ENCODE measurements at regions not wholly inside any gene's neighbourhood (a gene's known extent, or its start where the extent isn't known, plus 50 kb on each side); places are given as distances from the start of the nearest gene placed in this dataset.

GRCh38 chr6:74741646-74742045, 464.2 kb downstream of the COL12A1 start:
- no peak overlapping the region for H3K4me3 Mint-ChIP-seq (ENCODE audit: unreplicated experiment)
- no peaks in the 10 kb centered on the region for H3K27me3 Mint-ChIP-seq (ENCODE audit: unreplicated experiment)
- H3K36me3 Mint-ChIP-seq (ENCODE audit: unreplicated experiment), result peaks cover 6% of the 10 kb centered on the region
- TF ChIP-seq, protein P1, sequence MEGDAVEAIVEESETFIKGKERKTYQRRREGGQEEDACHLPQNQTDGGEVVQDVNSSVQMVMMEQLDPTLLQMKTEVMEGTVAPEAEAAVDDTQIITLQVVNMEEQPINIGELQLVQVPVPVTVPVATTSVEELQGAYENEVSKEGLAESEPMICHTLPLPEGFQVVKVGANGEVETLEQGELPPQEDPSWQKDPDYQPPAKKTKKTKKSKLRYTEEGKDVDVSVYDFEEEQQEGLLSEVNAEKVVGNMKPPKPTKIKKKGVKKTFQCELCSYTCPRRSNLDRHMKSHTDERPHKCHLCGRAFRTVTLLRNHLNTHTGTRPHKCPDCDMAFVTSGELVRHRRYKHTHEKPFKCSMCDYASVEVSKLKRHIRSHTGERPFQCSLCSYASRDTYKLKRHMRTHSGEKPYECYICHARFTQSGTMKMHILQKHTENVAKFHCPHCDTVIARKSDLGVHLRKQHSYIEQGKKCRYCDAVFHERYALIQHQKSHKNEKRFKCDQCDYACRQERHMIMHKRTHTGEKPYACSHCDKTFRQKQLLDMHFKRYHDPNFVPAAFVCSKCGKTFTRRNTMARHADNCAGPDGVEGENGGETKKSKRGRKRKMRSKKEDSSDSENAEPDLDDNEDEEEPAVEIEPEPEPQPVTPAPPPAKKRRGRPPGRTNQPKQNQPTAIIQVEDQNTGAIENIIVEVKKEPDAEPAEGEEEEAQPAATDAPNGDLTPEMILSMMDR (IDR thresholded peaks at IDR 0.05), result no peak
- peak overlapping the region; percentile 87 for H3K27ac Mint-ChIP-seq (ENCODE audit: unreplicated experiment)
- H3K9me3 Mint-ChIP-seq (ENCODE audit: unreplicated experiment), result peaks cover 8% of the 10 kb centered on the region
- DNase-seq (ENCODE audit: extremely low spot score, unreplicated experiment), result no peak
- peaks cover 38% of the 10 kb centered on the region for H3K4me1 Mint-ChIP-seq (ENCODE audit: unreplicated experiment)

GRCh38 chr6:74735304-74735703, 470.5 kb downstream of the COL12A1 start:
- Mint-ChIP-seq H3K9me3 (ENCODE audit: unreplicated experiment) (peaks cover 21% of the 10 kb centered on the region), H3K36me3 (ENCODE audit: unreplicated experiment) (peaks cover 8% of the 10 kb centered on the region), H3K4me3 (ENCODE audit: unreplicated experiment) (peak overlapping the region; percentile 27), H3K4me1 (ENCODE audit: unreplicated experiment) (peaks cover 62% of the 10 kb centered on the region), H3K27ac (ENCODE audit: unreplicated experiment) (peak overlapping the region; percentile 97), H3K27me3 (ENCODE audit: unreplicated experiment) (no peaks in the 10 kb centered on the region)
- DNase-seq (ENCODE audit: extremely low spot score, unreplicated experiment), result no peak
- TF ChIP-seq, protein P1 (IDR thresholded peaks at IDR 0.05), result no peak

DNA sequence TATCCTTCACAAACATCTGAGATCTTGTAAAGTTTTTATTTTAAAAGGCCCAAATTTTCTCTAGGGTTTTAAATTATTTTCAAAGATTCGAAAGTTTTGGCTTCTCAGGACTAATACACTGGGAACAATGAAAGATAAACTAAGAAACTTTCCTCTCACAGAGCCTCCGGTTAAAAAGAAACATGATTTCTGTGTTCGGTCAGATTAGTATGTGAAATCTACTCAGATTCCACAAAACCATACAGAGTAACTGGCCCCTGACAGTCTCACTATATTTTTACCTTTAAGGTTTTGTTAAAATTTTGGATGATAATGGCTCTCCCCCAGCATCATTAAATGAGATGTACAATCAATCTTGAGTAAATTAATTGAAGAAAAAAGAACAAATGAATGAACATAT, 471.0 kb downstream of the COL12A1 start:
- no peak for DNase-seq (ENCODE audit: extremely low spot score, unreplicated experiment)
- Mint-ChIP-seq H3K4me3 (ENCODE audit: unreplicated experiment) (peak overlapping the region; percentile 27), H3K27ac (ENCODE audit: unreplicated experiment) (peak overlapping the region; percentile 97), H3K27me3 (ENCODE audit: unreplicated experiment) (no peaks in the 10 kb centered on the region), H3K9me3 (ENCODE audit: unreplicated experiment) (peaks cover 21% of the 10 kb centered on the region), H3K36me3 (ENCODE audit: unreplicated experiment) (peaks cover 8% of the 10 kb centered on the region), H3K4me1 (ENCODE audit: unreplicated experiment) (peaks cover 66% of the 10 kb centered on the region)
- TF ChIP-seq, protein P1 (IDR thresholded peaks at IDR 0.05), result no peak

- TF ChIP-seq, protein P1 (IDR thresholded peaks at IDR 0.05), result no peak
- DNase-seq (ENCODE audit: extremely low spot score, unreplicated experiment), result no peak
Measured at GRCh38 chr6:74733830-74734620, 471.8 kb downstream of the COL12A1 start.

GRCh38 chr6:74731931-74732330, 473.9 kb downstream of the COL12A1 start:
- H3K27ac Mint-ChIP-seq (ENCODE audit: unreplicated experiment), result peak overlapping the region; percentile 98
- H3K36me3 Mint-ChIP-seq (ENCODE audit: unreplicated experiment), result peaks cover 3% of the 10 kb centered on the region
- H3K27me3 Mint-ChIP-seq (ENCODE audit: unreplicated experiment), result no peaks in the 10 kb centered on the region
- peaks cover 80% of the 10 kb centered on the region for H3K4me1 Mint-ChIP-seq (ENCODE audit: unreplicated experiment)
- H3K4me3 Mint-ChIP-seq (ENCODE audit: unreplicated experiment), result no peak overlapping the region
- TF ChIP-seq, protein P1 (IDR thresholded peaks at IDR 0.05), result no peak
- peaks cover 15% of the 10 kb centered on the region for H3K9me3 Mint-ChIP-seq (ENCODE audit: unreplicated experiment)
- DNase-seq (ENCODE audit: extremely low spot score, unreplicated experiment), result no peak

More at GRCh38 chr6:74733830-74734620, 471.8 kb downstream of the COL12A1 start:
- Mint-ChIP-seq H3K27ac (ENCODE audit: unreplicated experiment) (peak overlapping the region; percentile 97), H3K4me3 (ENCODE audit: unreplicated experiment) (no peak overlapping the region), H3K27me3 (ENCODE audit: unreplicated experiment) (no peaks in the 10 kb centered on the region), H3K4me1 (ENCODE audit: unreplicated experiment) (peaks cover 67% of the 10 kb centered on the region), H3K9me3 (ENCODE audit: unreplicated experiment) (peaks cover 21% of the 10 kb centered on the region), H3K36me3 (ENCODE audit: unreplicated experiment) (peaks cover 8% of the 10 kb centered on the region)
